HEK293 (cell line): ENCODE measurements at regions not wholly inside any gene's neighbourhood (a gene's known extent, or its start where the extent isn't known, plus 50 kb on each side); places are given as distances from the start of the nearest gene placed in this dataset.

Source experiments
- CTCF ChIA-PET: fragments of 350-600 bp; formaldehyde crosslinking; extraction: SDS; loops from one replicate; lab custom pipeline; 2021; ENCODE audit warnings: antibody characterized with exemption; lab: Yijun Ruan, JAX
- POLR2A ChIA-PET: fragments of 300-600 bp; formaldehyde crosslinking; extraction: SDS; loops from one replicate; lab custom pipeline; 2020; ENCODE audit warnings: antibody characterized with exemption, inconsistent platforms; lab: Yijun Ruan, JAX
- H3K27ac ChIP-seq: fragments of 200-500 bp; sonication (Bioruptor generic); 2 replicates; pipeline ENCODE4 v1.5.1; 2014; ENCODE audit warnings: low read depth, low read length, control low read depth, inconsistent platforms; ENCODE audit errors: extremely low read depth
- H3K36me3 ChIP-seq, 2 experiments: fragments of 200-500 bp in 1 of 2; sonication (Bioruptor generic) in 1 of 2; 1 replicate in 1 of 2; 2 replicates in 1 of 2; pipeline ENCODE4 v1.5.1; 2014 to 2017; ENCODE audit warnings: inconsistent platforms in 2 of 2, low read length in 2 of 2; ENCODE audit not compliant: control insufficient read depth in 2 of 2, insufficient read depth in 1 of 2
- H3K4me1 ChIP-seq: fragments of 200-500 bp; sonication (Bioruptor generic); 2 replicates; pipeline ENCODE4 v1.5.1; 2014; ENCODE audit warnings: mild to moderate bottlenecking, low read length, inconsistent platforms; ENCODE audit not compliant: control insufficient read depth, insufficient read depth
- H3K4me3 ChIP-seq: 2 replicates; pipeline ENCODE4 v1.5.1; 2011; ENCODE audit warnings: low read depth, mild to moderate bottlenecking, control low read depth, low read length, moderate library complexity
- H3K9me3 ChIP-seq: fragments of 200-500 bp; sonication (Bioruptor generic); 2 replicates; pipeline ENCODE4 v1.5.1; 2014; ENCODE audit warnings: low read depth, low read length, inconsistent platforms; ENCODE audit not compliant: control insufficient read depth, insufficient read depth
- GLIS1 ChIP-seq: fragments of 450-650 bp; formaldehyde crosslinking; IDR thresholded peaks from 2 replicates; pipeline ENCODE4 v1.5.1; 2016; ENCODE audit warnings: missing biosample characterization, missing genetic modification characterization
- KLF16 ChIP-seq: fragments of 450-650 bp; formaldehyde crosslinking; IDR thresholded peaks from 2 replicates; pipeline ENCODE4 v1.5.1; 2017; ENCODE audit warnings: missing biosample characterization, missing genetic modification characterization
- PRDM6 ChIP-seq: fragments of 450-650 bp; formaldehyde crosslinking; IDR thresholded peaks from 2 replicates; pipeline ENCODE4 v1.5.1; 2017; ENCODE audit warnings: missing biosample characterization, missing genetic modification characterization
- ZBTB10 ChIP-seq: fragments of 450-650 bp; formaldehyde crosslinking; IDR thresholded peaks from 2 replicates; pipeline ENCODE4 v1.5.1; 2016; ENCODE audit warnings: missing biosample characterization, missing genetic modification characterization
- ZBTB48 ChIP-seq: fragments of 450-650 bp; formaldehyde crosslinking; IDR thresholded peaks from 2 replicates; pipeline ENCODE4 v1.5.1; 2016; ENCODE audit warnings: missing biosample characterization, missing genetic modification characterization
- ZBTB6 ChIP-seq: fragments of 450-650 bp; formaldehyde crosslinking; IDR thresholded peaks from 2 replicates; pipeline ENCODE4 v1.5.1; 2017; ENCODE audit warnings: missing biosample characterization, missing genetic modification characterization
- ZFP37 ChIP-seq: fragments of 450-650 bp; formaldehyde crosslinking; IDR thresholded peaks from 2 replicates; pipeline ENCODE4 v1.5.1; 2016; ENCODE audit warnings: missing biosample characterization, missing genetic modification characterization
- ZNF121 ChIP-seq: fragments of 450-650 bp; formaldehyde crosslinking; IDR thresholded peaks from 2 replicates; pipeline ENCODE4 v1.5.1; 2016; ENCODE audit warnings: missing biosample characterization, missing genetic modification characterization
- ZNF138 ChIP-seq: fragments of 450-650 bp; formaldehyde crosslinking; IDR thresholded peaks from 2 replicates; pipeline ENCODE4 v1.5.1; 2016; ENCODE audit warnings: missing biosample characterization, missing genetic modification characterization, borderline replicate concordance
- ZNF146 ChIP-seq: fragments of 450-650 bp; formaldehyde crosslinking; IDR thresholded peaks from 2 replicates; pipeline ENCODE4 v1.5.1; 2016; ENCODE audit warnings: missing biosample characterization, missing genetic modification characterization
- ZNF239 ChIP-seq: fragments of 450-650 bp; formaldehyde crosslinking; IDR thresholded peaks from 2 replicates; pipeline ENCODE4 v1.5.1; 2016; ENCODE audit warnings: missing biosample characterization, missing genetic modification characterization
- ZNF501 ChIP-seq: fragments of 450-650 bp; formaldehyde crosslinking; IDR thresholded peaks from 2 replicates; pipeline ENCODE4 v1.5.1; 2016; ENCODE audit warnings: missing biosample characterization, missing genetic modification characterization
- ZNF514 ChIP-seq: fragments of 450-650 bp; formaldehyde crosslinking; IDR thresholded peaks from 2 replicates; pipeline ENCODE4 v1.5.1; 2016; ENCODE audit warnings: missing biosample characterization, missing genetic modification characterization
- ZNF521 ChIP-seq: fragments of 450-650 bp; formaldehyde crosslinking; IDR thresholded peaks from 2 replicates; pipeline ENCODE4 v1.5.1; 2017; ENCODE audit warnings: missing biosample characterization, mild to moderate bottlenecking, missing genetic modification characterization
- ZNF529 ChIP-seq: fragments of 450-650 bp; formaldehyde crosslinking; IDR thresholded peaks from 2 replicates; pipeline ENCODE4 v1.5.1; 2017; ENCODE audit warnings: missing genetic modification characterization, missing biosample characterization; ENCODE audit not compliant: insufficient replicate concordance
- ZNF548 ChIP-seq: fragments of 450-650 bp; formaldehyde crosslinking; IDR thresholded peaks from 2 replicates; pipeline ENCODE4 v1.5.1; 2016; ENCODE audit warnings: missing biosample characterization, missing genetic modification characterization
- ZNF610 ChIP-seq: fragments of 450-650 bp; formaldehyde crosslinking; IDR thresholded peaks from 2 replicates; pipeline ENCODE4 v1.5.1; 2016; ENCODE audit warnings: missing biosample characterization, missing genetic modification characterization, borderline replicate concordance
- ZNF624 ChIP-seq: fragments of 450-650 bp; formaldehyde crosslinking; IDR thresholded peaks from 2 replicates; pipeline ENCODE4 v1.5.1; 2017; ENCODE audit warnings: missing biosample characterization, missing genetic modification characterization
- ZNF677 ChIP-seq: fragments of 450-650 bp; IDR thresholded peaks from 2 replicates; pipeline ENCODE4 v1.5.0; 2018; ENCODE audit warnings: missing biosample characterization, mild to moderate bottlenecking, missing genetic modification characterization, moderate library complexity
- TF ChIP-seq, protein P1 (sequence below): fragments of 450-650 bp; formaldehyde crosslinking; IDR thresholded peaks from 2 replicates; pipeline ENCODE4; 2016; ENCODE audit warnings: missing biosample characterization, missing genetic modification characterization
- TF ChIP-seq, protein P2 (sequence below): sonication (generic); formaldehyde crosslinking; IDR thresholded peaks from 2 replicates; pipeline ENCODE4 v1.8.1; 2022; ENCODE audit warnings: mild to moderate bottlenecking, moderate library complexity, missing genetic modification reagents
- TF ChIP-seq, protein P3 (sequence below): fragments of 450-650 bp; formaldehyde crosslinking; IDR thresholded peaks from 2 replicates; pipeline ENCODE4 v1.5.1; 2016; ENCODE audit warnings: missing biosample characterization, missing genetic modification characterization

DNA sequence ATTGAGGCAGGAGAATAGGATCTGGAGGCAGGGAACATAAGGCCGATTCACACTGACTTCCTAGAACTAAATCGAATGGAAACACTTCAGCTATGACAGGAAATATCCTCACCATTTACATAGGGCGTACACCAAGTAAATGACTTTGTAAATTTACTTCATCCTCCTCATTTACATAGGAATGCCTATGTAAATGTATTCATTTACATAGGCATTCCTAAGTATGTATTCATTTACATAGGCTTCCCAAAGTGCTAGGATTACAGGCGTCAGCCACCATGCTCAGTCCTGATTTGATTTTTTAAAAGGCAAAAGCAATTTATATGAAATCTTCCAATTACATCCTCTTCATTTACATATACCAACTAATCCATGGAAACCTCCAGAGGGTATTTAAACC, 133.1 kb upstream of the RFC3 start (continued):
- no peak for TF ChIP-seq ZNF677 (tag by site-specific recombination)
- no peak for TF ChIP-seq ZBTB6 (tag by site-specific recombination)
- TF ChIP-seq ZNF521 (tag by site-specific recombination): no peak
- TF ChIP-seq ZNF501 (tag by site-specific recombination): no peak
- TF ChIP-seq, protein P1, sequence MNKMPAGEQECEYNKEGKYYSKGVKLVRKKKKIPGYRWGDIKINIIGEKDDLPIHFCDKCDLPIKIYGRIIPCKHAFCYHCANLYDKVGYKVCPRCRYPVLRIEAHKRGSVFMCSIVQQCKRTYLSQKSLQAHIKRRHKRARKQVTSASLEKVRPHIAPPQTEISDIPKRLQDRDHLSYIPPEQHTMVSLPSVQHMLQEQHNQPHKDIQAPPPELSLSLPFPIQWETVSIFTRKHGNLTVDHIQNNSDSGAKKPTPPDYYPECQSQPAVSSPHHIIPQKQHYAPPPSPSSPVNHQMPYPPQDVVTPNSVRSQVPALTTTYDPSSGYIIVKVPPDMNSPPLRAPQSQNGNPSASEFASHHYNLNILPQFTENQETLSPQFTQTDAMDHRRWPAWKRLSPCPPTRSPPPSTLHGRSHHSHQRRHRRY: no peak

- TF ChIP-seq ZNF146 (tag by site-specific recombination): no peak
- TF ChIP-seq GLIS1 (tag by site-specific recombination): peak; percentile 47; the same call in 1 of the 2 replicates
- Histone ChIP-seq H3K9me3 (no peaks in the 10 kb centered on the region), H3K4me1 (no peaks in the 10 kb centered on the region), H3K27ac (no peak overlapping the region), H3K36me3 (no peaks in the 10 kb centered on the region), H3K4me3 (no peak overlapping the region)
- POLR2A ChIA-PET: no interaction called here
- CTCF ChIA-PET: no interaction called here
Measured at GRCh38 chr13:33686772-33687480, 131.0 kb upstream of the RFC3 start.

DNA sequence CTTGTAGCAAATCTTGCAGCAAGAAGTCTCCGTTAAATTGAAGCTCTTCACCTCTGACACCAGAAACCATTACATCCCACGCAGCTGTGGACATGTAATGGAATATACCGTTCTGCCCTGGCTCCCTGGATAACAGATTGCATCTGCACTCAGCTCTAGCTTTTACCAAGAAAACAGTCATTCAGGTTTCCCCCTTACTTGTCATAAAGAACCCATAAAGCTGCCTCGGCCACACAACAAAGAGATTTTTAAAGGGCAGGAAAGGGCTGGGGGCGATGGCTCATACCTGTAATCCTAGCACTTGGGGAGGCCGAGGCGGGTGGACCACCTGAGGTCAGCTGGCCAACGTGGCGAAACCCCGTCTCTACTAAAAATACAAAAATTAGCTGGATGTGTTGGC, 127.6 kb upstream of the RFC3 start:
- CTCF ChIA-PET: no interaction called here
- H3K4me1 ChIP-seq: no peaks in the 10 kb centered on the region
- no peaks in the 10 kb centered on the region for H3K9me3 ChIP-seq
- no peak overlapping the region for H3K27ac ChIP-seq
- no peaks in the 10 kb centered on the region for H3K36me3 ChIP-seq
- H3K4me3 ChIP-seq: no peak overlapping the region
- POLR2A ChIA-PET: no interaction called here
- TF ChIP-seq ZNF514 (tag by site-specific recombination) (no peak), KLF16 (no peak), ZNF138 (tag by site-specific recombination) (no peak), ZBTB48 (no peak), ZNF239 (no peak), ZNF529 (no peak), ZNF121 (tag by site-specific recombination) (no peak), ZBTB10 (tag by site-specific recombination) (no peak), ZNF548 (tag by site-specific recombination) (no peak), ZFP37 (tag by site-specific recombination) (no peak), PRDM6 (no peak), ZNF624 (tag by site-specific recombination) (no peak), ZNF610 (tag by site-specific recombination) (no peak)
- TF ChIP-seq, protein P2, sequence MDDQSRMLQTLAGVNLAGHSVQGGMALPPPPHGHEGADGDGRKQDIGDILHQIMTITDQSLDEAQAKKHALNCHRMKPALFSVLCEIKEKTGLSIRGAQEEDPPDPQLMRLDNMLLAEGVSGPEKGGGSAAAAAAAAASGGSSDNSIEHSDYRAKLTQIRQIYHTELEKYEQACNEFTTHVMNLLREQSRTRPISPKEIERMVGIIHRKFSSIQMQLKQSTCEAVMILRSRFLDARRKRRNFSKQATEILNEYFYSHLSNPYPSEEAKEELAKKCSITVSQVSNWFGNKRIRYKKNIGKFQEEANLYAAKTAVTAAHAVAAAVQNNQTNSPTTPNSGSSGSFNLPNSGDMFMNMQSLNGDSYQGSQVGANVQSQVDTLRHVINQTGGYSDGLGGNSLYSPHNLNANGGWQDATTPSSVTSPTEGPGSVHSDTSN (CRISPR knock-in tag): no peak
- TF ChIP-seq, protein P3, sequence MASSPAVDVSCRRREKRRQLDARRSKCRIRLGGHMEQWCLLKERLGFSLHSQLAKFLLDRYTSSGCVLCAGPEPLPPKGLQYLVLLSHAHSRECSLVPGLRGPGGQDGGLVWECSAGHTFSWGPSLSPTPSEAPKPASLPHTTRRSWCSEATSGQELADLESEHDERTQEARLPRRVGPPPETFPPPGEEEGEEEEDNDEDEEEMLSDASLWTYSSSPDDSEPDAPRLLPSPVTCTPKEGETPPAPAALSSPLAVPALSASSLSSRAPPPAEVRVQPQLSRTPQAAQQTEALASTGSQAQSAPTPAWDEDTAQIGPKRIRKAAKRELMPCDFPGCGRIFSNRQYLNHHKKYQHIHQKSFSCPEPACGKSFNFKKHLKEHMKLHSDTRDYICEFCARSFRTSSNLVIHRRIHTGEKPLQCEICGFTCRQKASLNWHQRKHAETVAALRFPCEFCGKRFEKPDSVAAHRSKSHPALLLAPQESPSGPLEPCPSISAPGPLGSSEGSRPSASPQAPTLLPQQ (tag by site-specific recombination): no peak
